ENCODE measurements at regions not wholly inside any gene's neighbourhood (a gene's known extent, or its start where the extent isn't known, plus 50 kb on each side); places are given as distances from the start of the nearest gene placed in this dataset.

DNA sequence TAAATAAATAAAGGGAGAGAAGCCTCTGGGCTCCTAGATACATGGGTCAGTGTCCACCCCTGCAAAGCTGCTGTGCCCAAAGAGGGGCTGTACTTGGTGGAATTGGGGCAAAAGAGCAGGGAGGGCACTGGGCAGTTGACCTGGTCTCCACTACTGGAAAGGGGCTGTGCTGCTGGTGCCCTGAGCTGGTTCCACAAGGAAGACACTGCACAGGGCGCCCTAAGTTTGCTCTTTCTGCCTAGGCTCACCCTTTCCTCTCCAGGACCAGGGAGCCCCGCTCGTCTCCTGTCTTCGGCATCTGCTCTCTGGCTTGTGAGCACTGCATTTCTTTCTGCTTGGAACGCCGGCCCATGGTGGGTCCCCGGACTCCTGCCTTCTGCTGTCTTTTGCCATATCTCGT is 161.9 kb downstream of the SEC14L1 start:
- Histone ChIP-seq H3K27me3 (no peaks in the 10 kb centered on the region), H3K36me3 (no peaks in the 10 kb centered on the region), H3K27ac (no peak overlapping the region), H3K9me3 (peaks cover 0 to 11% (median 0%) of the 10 kb centered on the region in 12 donors), H3K4me3 (no peak overlapping the region), H3K4me1 (peaks cover 0 to 2% (median 0%) of the 10 kb centered on the region in 12 donors)
- ATAC-seq (no peak), DNase-seq (no peak)
- TF ChIP-seq, protein P1, sequence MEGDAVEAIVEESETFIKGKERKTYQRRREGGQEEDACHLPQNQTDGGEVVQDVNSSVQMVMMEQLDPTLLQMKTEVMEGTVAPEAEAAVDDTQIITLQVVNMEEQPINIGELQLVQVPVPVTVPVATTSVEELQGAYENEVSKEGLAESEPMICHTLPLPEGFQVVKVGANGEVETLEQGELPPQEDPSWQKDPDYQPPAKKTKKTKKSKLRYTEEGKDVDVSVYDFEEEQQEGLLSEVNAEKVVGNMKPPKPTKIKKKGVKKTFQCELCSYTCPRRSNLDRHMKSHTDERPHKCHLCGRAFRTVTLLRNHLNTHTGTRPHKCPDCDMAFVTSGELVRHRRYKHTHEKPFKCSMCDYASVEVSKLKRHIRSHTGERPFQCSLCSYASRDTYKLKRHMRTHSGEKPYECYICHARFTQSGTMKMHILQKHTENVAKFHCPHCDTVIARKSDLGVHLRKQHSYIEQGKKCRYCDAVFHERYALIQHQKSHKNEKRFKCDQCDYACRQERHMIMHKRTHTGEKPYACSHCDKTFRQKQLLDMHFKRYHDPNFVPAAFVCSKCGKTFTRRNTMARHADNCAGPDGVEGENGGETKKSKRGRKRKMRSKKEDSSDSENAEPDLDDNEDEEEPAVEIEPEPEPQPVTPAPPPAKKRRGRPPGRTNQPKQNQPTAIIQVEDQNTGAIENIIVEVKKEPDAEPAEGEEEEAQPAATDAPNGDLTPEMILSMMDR (IDR thresholded peaks at IDR 0.05), result no peak
- TF ChIP-seq POLR2A (IDR thresholded peaks at IDR 0.05), result no peak
- WGBS, 4 donors, result 93 to 97% (median 94%) methylated on average over 8 of the region's 8 CpGs
- intact Hi-C loops (cut with DNase I), result no loop called here

DNA sequence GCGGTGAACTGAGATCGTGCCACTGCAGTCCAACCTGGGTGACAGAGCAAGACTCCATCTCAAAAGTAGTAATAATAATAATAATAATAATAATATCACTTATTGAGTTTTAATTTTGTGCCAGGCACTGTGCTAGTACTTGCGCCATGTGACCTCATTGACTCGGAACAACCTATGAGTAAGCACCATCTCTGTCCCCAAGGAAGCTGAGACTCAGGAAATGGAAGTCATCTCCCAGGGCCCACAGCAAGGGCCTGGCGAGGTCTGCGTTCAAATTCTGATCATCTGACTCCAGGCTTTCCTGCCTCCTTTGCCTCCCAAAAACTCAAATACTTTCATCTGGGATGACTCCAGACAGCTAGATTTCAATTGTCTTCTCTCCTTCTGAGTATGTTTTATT is 162.9 kb downstream of the SEC14L1 start:
- Histone ChIP-seq H3K36me3 (no peaks in the 10 kb centered on the region), H3K4me1 (peaks cover 0 to 6% (median 0%) of the 10 kb centered on the region in 12 donors), H3K9me3 (peaks cover 0 to 8% (median 0%) of the 10 kb centered on the region in 12 donors), H3K27ac (no peak overlapping the region), H3K4me3 (no peak overlapping the region), H3K27me3 (no peaks in the 10 kb centered on the region)
- TF ChIP-seq, protein P1 (IDR thresholded peaks at IDR 0.05), result no peak
- TF ChIP-seq POLR2A (IDR thresholded peaks at IDR 0.05), result no peak
- intact Hi-C loops (cut with DNase I), result no loop called here
- no peak for DNase-seq
- 87 to 93% (median 90%) methylated on average over 6 of the region's 6 CpGs for WGBS, 4 donors
- no peak for ATAC-seq

DNA sequence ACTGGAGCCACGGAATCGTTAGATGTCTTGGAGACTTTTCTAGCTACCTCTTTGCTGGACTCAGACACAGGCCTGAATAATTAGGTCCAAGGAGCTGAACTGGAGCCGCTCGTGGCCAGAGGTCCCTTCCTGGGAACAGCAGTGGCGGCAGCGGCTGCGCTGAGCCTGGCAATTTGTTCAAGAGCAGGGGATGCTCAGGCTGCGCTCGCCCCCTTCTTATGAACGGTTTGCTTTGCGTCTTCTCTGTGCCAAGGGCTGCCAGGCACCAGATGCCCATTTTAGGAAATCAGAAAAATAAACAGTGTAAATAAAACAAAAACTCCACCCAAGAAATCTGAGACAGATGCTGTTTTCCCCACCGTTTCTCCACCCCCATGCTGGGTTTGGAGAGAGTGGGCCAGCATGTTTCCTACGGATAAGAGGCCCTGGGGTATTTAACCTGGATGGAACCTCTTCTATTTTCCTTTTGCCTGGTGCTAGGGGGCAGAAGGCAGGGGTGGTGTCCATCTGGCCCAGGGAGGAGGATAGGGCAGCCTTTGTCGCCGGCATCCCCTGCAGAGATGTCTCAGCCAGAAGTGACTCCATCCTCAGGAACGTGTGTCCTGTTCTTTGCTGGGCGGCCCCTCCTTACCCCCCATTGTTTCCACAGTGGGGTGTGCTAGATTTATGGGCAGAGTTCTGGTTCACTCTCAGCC is 163.4 kb downstream of the SEC14L1 start:
- Histone ChIP-seq H3K4me1 (peaks cover 0 to 12% (median 0%) of the 10 kb centered on the region in 12 donors), H3K27me3 (no peaks in the 10 kb centered on the region), H3K4me3 (no peak overlapping the region), H3K9me3 (peaks cover 0 to 2% (median 0%) of the 10 kb centered on the region in 12 donors), H3K36me3 (no peaks in the 10 kb centered on the region), H3K27ac (no peak overlapping the region)
- 84 to 87% (median 85%) methylated on average over 17 of the region's 17 CpGs for WGBS, 4 donors
- intact Hi-C loops (cut with DNase I), result no loop called here
- no peak for ATAC-seq
- no peak for DNase-seq
- no peak for TF ChIP-seq POLR2A (IDR thresholded peaks at IDR 0.05)
- TF ChIP-seq, protein P1 (IDR thresholded peaks at IDR 0.05), result no peak

DNA sequence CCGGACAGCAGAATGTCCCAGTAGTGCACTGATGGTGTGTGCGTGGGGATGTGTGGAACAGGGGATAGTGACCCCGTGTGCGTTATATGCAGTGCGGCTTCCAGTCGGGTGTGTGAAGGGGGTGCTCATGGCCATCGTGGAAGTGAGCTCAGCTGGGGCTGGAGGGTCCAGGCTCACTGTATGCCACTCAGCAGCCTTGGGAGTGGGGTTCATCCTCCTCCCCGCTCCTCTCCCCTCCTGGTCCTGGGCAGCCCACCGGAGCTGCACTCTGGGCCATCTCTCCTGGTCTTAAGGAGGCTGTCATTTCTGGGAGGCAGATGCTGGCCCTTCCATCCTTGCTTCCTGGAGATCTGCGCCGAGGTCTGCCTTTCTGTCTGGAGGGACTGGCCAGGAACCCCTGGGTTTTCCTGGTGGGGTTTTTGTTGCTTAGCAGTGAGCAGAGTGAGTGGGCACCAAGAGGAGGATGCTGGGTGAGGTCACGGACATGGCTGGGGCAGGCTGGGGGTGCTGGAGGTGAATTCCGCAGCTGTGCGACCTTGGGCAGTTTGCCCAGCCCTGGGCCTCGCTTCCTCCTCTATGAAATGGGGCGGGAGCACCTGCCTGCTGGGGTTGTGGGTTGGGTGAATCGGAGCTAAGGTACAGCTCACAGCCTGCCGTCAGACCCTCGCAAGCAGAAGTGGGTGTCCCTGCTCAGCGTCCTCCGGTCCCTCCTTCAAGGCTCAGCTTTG is 164.1 kb downstream of the SEC14L1 start:
- H3K9me3 ChIP-seq, result no peaks in the 10 kb centered on the region
- H3K4me1 ChIP-seq, result peaks cover 0 to 19% (median 0%) of the 10 kb centered on the region in 12 donors
- intact Hi-C loops (cut with DNase I), result no loop called here
- H3K36me3 ChIP-seq, result no peaks in the 10 kb centered on the region
- H3K27me3 ChIP-seq, result no peaks in the 10 kb centered on the region
- no peak overlapping the region for H3K27ac ChIP-seq
- WGBS, 4 donors, result 69 to 76% (median 70%) methylated on average over 18 to 21 of the region's 21 CpGs
- ATAC-seq, result no peak
- TF ChIP-seq, protein P1 (IDR thresholded peaks at IDR 0.05), result no peak
- TF ChIP-seq POLR2A (IDR thresholded peaks at IDR 0.05), result no peak
- no peak for DNase-seq
- no peak overlapping the region for H3K4me3 ChIP-seq
